Breast epithelium (tissue), 3 donors: ENCODE measurements at regions not wholly inside any gene's neighbourhood (a gene's known extent, or its start where the extent isn't known, plus 50 kb on each side); places are given as distances from the start of the nearest gene placed in this dataset.

Experiments used
- POLR2A ChIP-seq: fragments of 450-650 bp; IDR thresholded peaks from one replicate; pipeline ENCODE4 v1.6.1; 2016; ENCODE audit warnings: antibody characterized with exemption, mild to moderate bottlenecking, moderate library complexity
- TF ChIP-seq, protein P1 (sequence below), 3 donors: fragments of 450-650 bp; IDR thresholded peaks; one replicate each; pipeline ENCODE4 v1.5.1; 2016 to 2017; ENCODE audit warnings: antibody characterized with exemption in 3 of 3, mild to moderate bottlenecking in 3 of 3, moderate library complexity in 3 of 3

DNA sequence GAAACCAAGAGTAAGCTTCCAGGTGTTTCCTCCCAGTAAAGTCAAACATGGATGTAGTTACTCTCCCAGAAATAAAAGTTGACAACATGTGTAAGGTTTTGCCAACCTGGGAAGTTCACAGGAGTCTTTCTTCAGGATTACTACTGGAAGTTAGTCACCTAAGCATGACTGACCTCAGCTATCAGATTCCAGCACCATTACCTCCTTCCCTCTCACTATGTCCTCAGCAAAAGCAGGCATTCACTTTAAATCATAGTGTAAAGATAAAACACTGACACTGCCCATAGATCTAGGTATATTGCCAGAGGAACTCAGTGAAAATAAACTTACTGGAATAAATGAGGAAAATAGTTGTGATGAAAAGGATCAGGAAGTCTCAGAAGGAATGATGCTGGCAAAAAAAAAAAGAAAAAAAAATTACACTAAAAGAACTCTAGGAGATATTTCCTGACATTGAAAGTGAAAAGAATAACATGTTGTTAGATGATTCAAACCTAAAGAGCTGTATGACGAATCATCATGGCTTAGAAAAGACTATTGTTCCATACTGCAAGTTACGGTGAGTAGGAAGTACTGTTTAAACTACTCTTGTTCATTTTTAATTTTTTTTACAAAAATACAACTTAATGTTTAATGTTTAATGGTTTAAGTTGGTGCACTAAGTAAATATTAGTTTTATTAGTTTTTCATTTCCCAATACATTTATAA, 484.5 kb upstream of the ZNF804A start:
- TF ChIP-seq, protein P1, sequence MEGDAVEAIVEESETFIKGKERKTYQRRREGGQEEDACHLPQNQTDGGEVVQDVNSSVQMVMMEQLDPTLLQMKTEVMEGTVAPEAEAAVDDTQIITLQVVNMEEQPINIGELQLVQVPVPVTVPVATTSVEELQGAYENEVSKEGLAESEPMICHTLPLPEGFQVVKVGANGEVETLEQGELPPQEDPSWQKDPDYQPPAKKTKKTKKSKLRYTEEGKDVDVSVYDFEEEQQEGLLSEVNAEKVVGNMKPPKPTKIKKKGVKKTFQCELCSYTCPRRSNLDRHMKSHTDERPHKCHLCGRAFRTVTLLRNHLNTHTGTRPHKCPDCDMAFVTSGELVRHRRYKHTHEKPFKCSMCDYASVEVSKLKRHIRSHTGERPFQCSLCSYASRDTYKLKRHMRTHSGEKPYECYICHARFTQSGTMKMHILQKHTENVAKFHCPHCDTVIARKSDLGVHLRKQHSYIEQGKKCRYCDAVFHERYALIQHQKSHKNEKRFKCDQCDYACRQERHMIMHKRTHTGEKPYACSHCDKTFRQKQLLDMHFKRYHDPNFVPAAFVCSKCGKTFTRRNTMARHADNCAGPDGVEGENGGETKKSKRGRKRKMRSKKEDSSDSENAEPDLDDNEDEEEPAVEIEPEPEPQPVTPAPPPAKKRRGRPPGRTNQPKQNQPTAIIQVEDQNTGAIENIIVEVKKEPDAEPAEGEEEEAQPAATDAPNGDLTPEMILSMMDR (IDR thresholded peaks at IDR 0.05): no peak
- no peak for TF ChIP-seq POLR2A
